Ecto neural progenitor cell (in vitro differentiated cells): ENCODE measurements at regions not wholly inside any gene's neighbourhood (a gene's known extent, or its start where the extent isn't known, plus 50 kb on each side); places are given as distances from the start of the nearest gene placed in this dataset.

Experiments
- DNase-seq: peaks from one replicate; pipeline ENCODE4 v3.0.0-alpha.2; 2018; ENCODE audit warnings: low spot score

GRCh38 chr6:163835439-163836171 is 421.1 kb downstream of the QKI start:
- DNase-seq: no peak

GRCh38 chr6:163834226-163834970 is 419.9 kb downstream of the QKI start:
- DNase-seq: no peak

- no peak for DNase-seq
Measured at GRCh38 chr6:163831736-163832135, 417.2 kb downstream of the QKI start.

- no peak for DNase-seq
Measured at GRCh38 chr6:163830641-163831040, 416.1 kb downstream of the QKI start.

GRCh38 chr6:163828038-163828795 is 413.7 kb downstream of the QKI start:
- DNase-seq: peak; percentile 48

GRCh38 chr6:163827143-163827542 is 412.6 kb downstream of the QKI start:
- no peak for DNase-seq

- no peak for DNase-seq
Measured at GRCh38 chr6:163826629-163827028, 412.1 kb downstream of the QKI start.

- DNase-seq: no peak
Measured at GRCh38 chr6:163825033-163825432, 410.5 kb downstream of the QKI start.

GRCh38 chr6:163823577-163823976 is 409.1 kb downstream of the QKI start:
- DNase-seq: no peak

GRCh38 chr6:163820745-163821458 is 406.4 kb downstream of the QKI start:
- DNase-seq: no peak

GRCh38 chr6:163820171-163820570 is 405.7 kb downstream of the QKI start:
- DNase-seq: no peak

GRCh38 chr6:163818719-163819118 is 404.2 kb downstream of the QKI start:
- no peak for DNase-seq

GRCh38 chr6:163816441-163816840 is 401.9 kb downstream of the QKI start:
- no peak for DNase-seq

- DNase-seq: no peak
Measured at GRCh38 chr6:163815796-163816195, 401.3 kb downstream of the QKI start.

- no peak for DNase-seq
Measured at GRCh38 chr6:163814494-163815364, 400.2 kb downstream of the QKI start.

- no peak for DNase-seq
Measured at GRCh38 chr6:163813979-163814493, 399.5 kb downstream of the QKI start.

- DNase-seq: no peak
Measured at GRCh38 chr6:163811317-163811716, 396.8 kb downstream of the QKI start.

- DNase-seq: no peak
Measured at GRCh38 chr6:163809364-163809763, 394.8 kb downstream of the QKI start.

- no peak for DNase-seq
Measured at GRCh38 chr6:163808871-163809270, 394.4 kb downstream of the QKI start.

- no peak for DNase-seq
Measured at GRCh38 chr6:163808231-163808630, 393.7 kb downstream of the QKI start.
